ENCODE measurements at regions not wholly inside any gene's neighbourhood (a gene's known extent, or its start where the extent isn't known, plus 50 kb on each side); places are given as distances from the start of the nearest gene placed in this dataset.

- TF ChIP-seq CTCF (conservative IDR thresholded peaks at IDR 0.05; ENCODE audit: low read depth, low read length), result no peak
- TF ChIP-seq EZH2 (IDR thresholded peaks at IDR 0.05; ENCODE audit: borderline replicate concordance, low read depth, low read length, poor library complexity, severe bottlenecking), result no peak
Measured at GRCh38 chr12:28868414-28868813, 280.7 kb upstream of the FAR2 start.
